AG04450 (cell line): ENCODE measurements at regions not wholly inside any gene's neighbourhood (a gene's known extent, or its start where the extent isn't known, plus 50 kb on each side); places are given as distances from the start of the nearest gene placed in this dataset.

ENCODE experiments used
- CTCF ChIA-PET: fragments of 300-600, 350-600 bp; formaldehyde crosslinking; extraction: SDS; loops from one replicate; lab custom pipeline; 2022; ENCODE audit warnings: antibody characterized with exemption, inconsistent platforms; lab: Charles Lee
- POLR2A ChIA-PET: fragments of 350-600 bp; formaldehyde crosslinking; extraction: SDS; loops from one replicate; lab custom pipeline; 2021; ENCODE audit warnings: antibody characterized with exemption, inconsistent platforms; lab: Yijun Ruan, JAX
- DNase-seq: peaks from one replicate; pipeline ENCODE4 v3.0.0-alpha.2; 2011; ENCODE audit warnings: low read depth, low spot score
- H3K27ac ChIP-seq: one replicate; pipeline ENCODE4 v1.5.1; 2012; ENCODE audit warnings: low read depth, low read length, control low read depth
- H3K27me3 ChIP-seq: one replicate; pipeline ENCODE4 v1.6.0; 2012; ENCODE audit warnings: low read length; ENCODE audit not compliant: control insufficient read depth, insufficient read depth
- H3K4me3 ChIP-seq: 2 replicates; pipeline ENCODE4 v1.5.1; 2011; ENCODE audit warnings: mild to moderate bottlenecking, low read depth, low read length, control low read depth
- H3K9me3 ChIP-seq: 2 replicates; pipeline ENCODE4 v1.5.1; 2012; ENCODE audit warnings: low read length; ENCODE audit not compliant: control insufficient read depth, insufficient read depth
- TF ChIP-seq, protein P1 (sequence below): IDR thresholded peaks from 2 replicates; pipeline ENCODE4 v1.5.1; 2011; ENCODE audit warnings: low read depth, low read length, control low read depth, inconsistent platforms

DNA sequence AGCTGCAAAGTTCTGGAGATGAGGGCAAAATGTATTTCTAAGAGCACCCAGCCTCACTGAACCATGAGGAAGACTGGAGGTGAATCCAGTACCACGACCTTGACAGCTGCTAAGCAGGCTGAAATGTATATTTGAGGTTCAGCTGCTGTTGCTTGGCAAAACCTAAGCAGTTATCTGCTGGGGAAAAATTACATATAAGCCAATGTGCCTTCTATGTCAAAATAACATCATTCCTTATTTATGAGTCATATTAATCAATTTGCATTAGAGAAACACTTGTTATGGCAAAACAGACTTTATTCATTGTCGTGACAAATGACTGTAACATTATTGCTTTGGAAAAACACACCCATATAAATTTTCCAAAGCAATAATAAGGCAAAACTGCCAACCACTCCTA is 560.5 kb upstream of the NR5A2 start:
- POLR2A ChIA-PET: no interaction called here
- TF ChIP-seq, protein P1, sequence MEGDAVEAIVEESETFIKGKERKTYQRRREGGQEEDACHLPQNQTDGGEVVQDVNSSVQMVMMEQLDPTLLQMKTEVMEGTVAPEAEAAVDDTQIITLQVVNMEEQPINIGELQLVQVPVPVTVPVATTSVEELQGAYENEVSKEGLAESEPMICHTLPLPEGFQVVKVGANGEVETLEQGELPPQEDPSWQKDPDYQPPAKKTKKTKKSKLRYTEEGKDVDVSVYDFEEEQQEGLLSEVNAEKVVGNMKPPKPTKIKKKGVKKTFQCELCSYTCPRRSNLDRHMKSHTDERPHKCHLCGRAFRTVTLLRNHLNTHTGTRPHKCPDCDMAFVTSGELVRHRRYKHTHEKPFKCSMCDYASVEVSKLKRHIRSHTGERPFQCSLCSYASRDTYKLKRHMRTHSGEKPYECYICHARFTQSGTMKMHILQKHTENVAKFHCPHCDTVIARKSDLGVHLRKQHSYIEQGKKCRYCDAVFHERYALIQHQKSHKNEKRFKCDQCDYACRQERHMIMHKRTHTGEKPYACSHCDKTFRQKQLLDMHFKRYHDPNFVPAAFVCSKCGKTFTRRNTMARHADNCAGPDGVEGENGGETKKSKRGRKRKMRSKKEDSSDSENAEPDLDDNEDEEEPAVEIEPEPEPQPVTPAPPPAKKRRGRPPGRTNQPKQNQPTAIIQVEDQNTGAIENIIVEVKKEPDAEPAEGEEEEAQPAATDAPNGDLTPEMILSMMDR: no peak
- no peak for DNase-seq
- CTCF ChIA-PET: interaction anchor here (0.6 to 0.7 kb wide), 2 partner anchors 18 to 425 kb away, joined by 3 to 4 read pairs; no protein-coding TSS in a partner anchor
- no peaks in the 10 kb centered on the region for H3K27me3 ChIP-seq
- no peak overlapping the region for H3K4me3 ChIP-seq
- no peaks in the 10 kb centered on the region for H3K9me3 ChIP-seq
- H3K27ac ChIP-seq: no peak overlapping the region

DNA sequence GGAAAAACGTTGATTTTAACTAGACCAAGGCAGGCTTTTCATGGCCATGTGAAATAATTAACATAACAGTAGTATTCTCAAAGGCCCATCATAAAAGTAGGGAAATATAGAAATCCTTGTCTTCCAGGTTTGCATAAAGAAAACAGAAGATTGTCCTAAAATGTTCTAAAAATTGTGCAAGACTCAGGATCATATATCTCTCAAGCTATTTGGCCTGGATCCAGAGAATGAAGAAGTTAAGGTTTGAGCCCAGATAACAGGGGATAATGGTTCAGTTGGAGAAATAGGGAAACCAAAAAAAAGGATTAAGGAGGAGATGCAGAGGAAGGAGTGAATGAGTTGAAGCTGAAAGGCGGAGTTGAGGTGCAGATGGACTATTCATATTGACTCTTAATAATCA is 555.5 kb upstream of the NR5A2 start:
- TF ChIP-seq, protein P1: no peak
- ChIA-PET CTCF (interaction anchor here (1.1 kb wide), 1 partner anchor 8 kb away, joined by 6 read pairs; no protein-coding TSS in a partner anchor), POLR2A (no interaction called here)
- Histone ChIP-seq H3K9me3 (no peaks in the 10 kb centered on the region), H3K27me3 (no peaks in the 10 kb centered on the region), H3K27ac (no peak overlapping the region), H3K4me3 (no peak overlapping the region)
- DNase-seq: no peak

DNA sequence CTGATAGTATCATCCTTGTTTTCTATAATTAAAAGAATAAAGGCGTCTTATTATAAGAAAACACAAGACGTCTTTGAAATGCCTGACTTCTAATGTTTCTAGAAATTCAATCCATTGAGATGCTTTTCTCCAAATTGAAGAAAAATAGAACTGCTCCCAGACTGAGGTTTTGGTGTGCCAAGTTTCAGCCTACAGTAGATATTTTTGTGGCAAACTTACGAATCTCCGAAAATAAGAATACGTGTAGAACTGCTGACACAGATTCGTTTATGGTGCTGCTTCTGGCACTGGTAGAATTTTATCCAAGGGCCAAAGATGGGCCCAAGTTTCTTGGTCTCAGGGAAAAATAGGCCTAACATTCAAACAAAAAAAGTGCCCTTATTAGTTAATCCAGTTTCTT is 554.5 kb upstream of the NR5A2 start:
- no peaks in the 10 kb centered on the region for H3K9me3 ChIP-seq
- H3K27me3 ChIP-seq: no peaks in the 10 kb centered on the region
- ChIA-PET CTCF (interaction anchor here (3.5 kb wide), 1 partner anchor 9 kb away, joined by 17 read pairs; no protein-coding TSS in a partner anchor), POLR2A (no interaction called here)
- no peak for DNase-seq
- no peak overlapping the region for H3K4me3 ChIP-seq
- no peak overlapping the region for H3K27ac ChIP-seq
- TF ChIP-seq, protein P1: no peak

DNA sequence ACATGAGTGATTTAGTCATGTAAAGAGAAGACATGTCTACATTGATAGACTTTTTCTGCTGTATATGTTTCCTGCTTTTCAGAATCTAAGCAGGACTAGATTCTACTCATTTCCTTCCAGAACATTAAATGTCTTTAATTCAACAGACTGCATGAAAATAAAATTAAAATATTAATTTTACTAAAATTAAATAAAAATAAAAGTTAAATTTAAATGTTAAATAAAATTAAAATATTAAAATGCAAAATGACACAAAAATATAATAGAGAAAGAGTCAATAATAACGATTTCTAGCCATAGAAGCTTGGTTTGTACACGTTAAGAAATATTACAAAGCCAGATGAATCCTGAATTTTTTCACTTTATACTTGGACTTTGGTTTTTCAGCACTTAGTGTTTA is 552.8 kb upstream of the NR5A2 start:
- Histone ChIP-seq H3K9me3 (no peaks in the 10 kb centered on the region), H3K4me3 (no peak overlapping the region), H3K27me3 (no peaks in the 10 kb centered on the region), H3K27ac (no peak overlapping the region)
- TF ChIP-seq, protein P1: no peak
- POLR2A ChIA-PET: no interaction called here
- CTCF ChIA-PET: interaction anchor here (0.5 to 3.5 kb wide), 2 partner anchors 11 to 13 kb away, joined by 5 to 17 read pairs; no protein-coding TSS in a partner anchor
- DNase-seq: no peak

DNA sequence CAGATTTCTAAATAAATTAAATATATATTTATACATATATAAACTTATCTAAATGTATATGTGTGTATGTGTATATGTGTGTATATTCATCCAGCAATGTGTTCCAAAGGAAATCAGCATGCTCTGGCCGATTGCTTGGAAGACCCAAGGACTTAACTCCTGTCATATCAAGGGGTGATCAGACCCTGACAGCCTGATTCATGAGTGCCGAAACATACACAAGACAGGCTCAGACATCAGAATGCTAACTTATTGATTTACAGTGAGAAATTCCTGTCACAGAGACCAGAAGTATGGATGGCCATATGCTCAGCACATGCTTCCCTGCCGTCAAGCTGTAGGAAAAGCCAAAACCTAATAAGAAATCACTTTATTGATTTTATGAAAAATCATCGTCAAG is 545.1 kb upstream of the NR5A2 start:
- CTCF ChIA-PET: no interaction called here
- H3K9me3 ChIP-seq: no peaks in the 10 kb centered on the region
- no peak for DNase-seq
- TF ChIP-seq, protein P1: no peak
- POLR2A ChIA-PET: no interaction called here
- no peak overlapping the region for H3K4me3 ChIP-seq
- H3K27ac ChIP-seq: no peak overlapping the region
- H3K27me3 ChIP-seq: no peaks in the 10 kb centered on the region
